Duodenal mucosa (tissue), 2 donors: ENCODE measurements at regions not wholly inside any gene's neighbourhood (a gene's known extent, or its start where the extent isn't known, plus 50 kb on each side); places are given as distances from the start of the nearest gene placed in this dataset.
"Not testable (repeated sequence)": the region's sequence is repeated elsewhere in the genome, so short reads cannot be mapped to it uniquely, and the experiment has no call there.

Experiments
- H3K27ac ChIP-seq: one replicate; pipeline ENCODE4 v1.7.0; 2013; ENCODE audit warnings: low read depth, low read length
- H3K27me3 ChIP-seq, 2 donors: one replicate each; pipeline ENCODE4 v1.7.0; 2013; ENCODE audit warnings: low read length in 2 of 2, control low read depth in 1 of 2; ENCODE audit not compliant: insufficient read depth in 2 of 2, control insufficient read depth in 1 of 2
- H3K36me3 ChIP-seq, 2 donors: one replicate each; pipeline ENCODE4 v1.7.0; 2013; ENCODE audit warnings: low read length in 2 of 2, control low read depth in 1 of 2; ENCODE audit not compliant: insufficient read depth in 2 of 2, control insufficient read depth in 1 of 2
- H3K4me1 ChIP-seq, 2 donors: one replicate each; pipeline ENCODE4 v1.7.0; 2013; ENCODE audit warnings: low read length in 2 of 2, control low read depth in 1 of 2; ENCODE audit not compliant: insufficient read depth in 2 of 2, control insufficient read depth in 1 of 2
- H3K4me3 ChIP-seq, 2 donors: one replicate each; pipeline ENCODE4 v1.7.0; 2013; ENCODE audit warnings: low read length in 2 of 2, low read depth in 1 of 2
- H3K9ac ChIP-seq, 2 donors: one replicate each; pipeline ENCODE4 v1.7.0; 2013; ENCODE audit warnings: low read length in 2 of 2, low read depth in 1 of 2
- H3K9me3 ChIP-seq, 2 donors: one replicate each; pipeline ENCODE4 v1.7.0; 2013; ENCODE audit warnings: low read length in 2 of 2, control low read depth in 1 of 2; ENCODE audit not compliant: control insufficient read depth in 1 of 2

DNA sequence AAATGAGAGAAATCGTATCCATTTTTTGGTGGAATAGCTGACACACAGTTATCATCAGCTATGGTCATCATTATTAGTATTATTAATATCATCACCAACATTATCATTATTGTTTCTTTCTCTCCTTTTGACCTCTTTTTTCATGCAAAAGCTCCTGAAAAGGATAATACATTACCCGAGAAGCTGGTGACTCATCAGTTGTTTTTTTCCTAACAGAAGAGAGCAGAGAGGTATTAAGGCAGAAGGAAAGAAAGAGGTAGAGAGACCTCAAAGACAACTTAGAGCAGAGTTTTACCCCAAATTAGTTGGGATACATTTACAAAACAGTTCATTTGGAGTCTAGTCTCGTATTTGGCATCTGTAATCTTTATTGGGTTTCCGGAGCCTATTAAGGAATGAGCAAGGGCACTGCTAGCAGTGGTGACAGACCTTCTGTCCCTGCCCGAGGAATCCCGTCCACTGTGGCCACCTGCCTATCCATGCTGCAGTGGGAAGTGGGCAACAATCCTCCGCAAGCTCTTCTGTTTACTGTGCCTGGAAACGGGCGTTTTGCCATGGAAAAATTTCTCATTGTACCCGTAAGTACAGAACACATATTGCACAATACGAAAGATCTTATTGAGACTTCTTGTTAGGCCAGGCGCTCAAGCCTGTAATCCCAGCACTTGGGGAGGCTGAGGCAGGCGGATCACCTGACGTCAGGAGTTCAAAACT is 170.0 kb upstream of the MKLN1 start:
- no peaks in the 10 kb centered on the region for H3K9me3 ChIP-seq
- no peak overlapping the region for H3K9ac ChIP-seq
- no peaks in the 10 kb centered on the region for H3K27me3 ChIP-seq
- H3K36me3 ChIP-seq, result no peaks in the 10 kb centered on the region
- no peak overlapping the region for H3K4me3 ChIP-seq
- H3K4me1 ChIP-seq, result no peaks in the 10 kb centered on the region
- H3K27ac ChIP-seq, result no peak overlapping the region

DNA sequence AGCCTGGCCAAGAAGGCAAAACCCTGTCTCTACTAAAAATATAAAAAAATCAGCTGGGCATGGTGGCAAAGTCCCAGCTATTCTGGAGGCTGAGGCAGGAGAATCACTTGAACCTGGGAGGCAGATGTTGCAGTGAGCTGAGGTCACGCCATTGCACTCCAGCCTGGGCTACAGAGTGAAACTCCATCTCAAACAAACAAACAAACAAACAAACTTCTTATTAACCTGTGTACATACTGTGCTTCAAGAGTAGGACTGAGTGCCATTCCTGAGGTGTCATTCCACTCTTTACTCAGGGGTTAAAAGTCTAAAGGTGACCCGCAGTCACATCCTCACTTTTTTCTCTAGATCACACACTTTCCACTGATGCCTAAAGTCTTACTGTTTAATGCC is 169.4 kb upstream of the MKLN1 start:
- H3K36me3 ChIP-seq, H3K9ac ChIP-seq, H3K27ac ChIP-seq, H3K4me3 ChIP-seq, H3K27me3 ChIP-seq, H3K4me1 ChIP-seq, H3K9me3 ChIP-seq: not testable (repeated sequence)

DNA sequence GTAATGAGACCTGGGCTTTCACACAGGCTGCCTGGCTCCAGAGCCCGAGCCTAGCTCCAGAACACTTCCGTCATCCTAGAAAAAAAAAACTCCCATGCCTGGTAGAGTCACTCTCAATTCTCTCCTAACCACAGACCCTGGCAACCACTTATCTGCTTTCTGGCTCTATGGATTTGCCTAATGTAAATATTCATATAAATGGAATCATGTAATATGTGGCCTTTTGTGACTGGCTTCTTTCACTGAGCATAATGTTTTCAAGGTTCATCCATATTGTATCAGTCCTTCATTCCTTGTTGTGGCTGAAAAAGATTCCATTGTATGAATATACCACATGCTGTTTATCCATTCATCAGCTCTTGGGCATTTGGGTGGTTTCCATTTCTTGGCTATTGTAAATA is 167.7 kb upstream of the MKLN1 start:
- Histone ChIP-seq H3K27ac (no peak overlapping the region), H3K4me3 (no peak overlapping the region), H3K4me1 (no peaks in the 10 kb centered on the region), H3K9me3 (no peaks in the 10 kb centered on the region), H3K27me3 (no peaks in the 10 kb centered on the region), H3K9ac (no peak overlapping the region), H3K36me3 (no peaks in the 10 kb centered on the region)

DNA sequence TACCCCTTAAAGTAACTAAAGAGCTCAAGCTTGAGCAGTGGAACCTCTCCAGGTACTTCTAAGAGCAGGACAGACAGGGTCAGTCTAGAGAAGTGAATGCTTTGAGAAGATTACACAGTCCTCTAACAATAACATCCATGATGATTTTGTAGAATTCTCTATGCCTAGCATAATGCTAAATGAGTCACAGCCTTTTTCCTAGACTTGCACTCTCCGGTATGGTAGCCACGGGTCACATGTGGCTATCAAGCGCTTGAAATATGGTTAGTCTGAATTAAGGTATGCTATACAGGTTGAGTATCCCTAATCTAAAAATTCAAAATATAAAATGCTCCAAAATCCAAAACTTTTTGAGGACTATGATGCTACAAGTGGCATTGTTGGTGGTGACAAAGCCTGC is 166.6 kb upstream of the MKLN1 start:
- no peak overlapping the region for H3K27ac ChIP-seq

DNA sequence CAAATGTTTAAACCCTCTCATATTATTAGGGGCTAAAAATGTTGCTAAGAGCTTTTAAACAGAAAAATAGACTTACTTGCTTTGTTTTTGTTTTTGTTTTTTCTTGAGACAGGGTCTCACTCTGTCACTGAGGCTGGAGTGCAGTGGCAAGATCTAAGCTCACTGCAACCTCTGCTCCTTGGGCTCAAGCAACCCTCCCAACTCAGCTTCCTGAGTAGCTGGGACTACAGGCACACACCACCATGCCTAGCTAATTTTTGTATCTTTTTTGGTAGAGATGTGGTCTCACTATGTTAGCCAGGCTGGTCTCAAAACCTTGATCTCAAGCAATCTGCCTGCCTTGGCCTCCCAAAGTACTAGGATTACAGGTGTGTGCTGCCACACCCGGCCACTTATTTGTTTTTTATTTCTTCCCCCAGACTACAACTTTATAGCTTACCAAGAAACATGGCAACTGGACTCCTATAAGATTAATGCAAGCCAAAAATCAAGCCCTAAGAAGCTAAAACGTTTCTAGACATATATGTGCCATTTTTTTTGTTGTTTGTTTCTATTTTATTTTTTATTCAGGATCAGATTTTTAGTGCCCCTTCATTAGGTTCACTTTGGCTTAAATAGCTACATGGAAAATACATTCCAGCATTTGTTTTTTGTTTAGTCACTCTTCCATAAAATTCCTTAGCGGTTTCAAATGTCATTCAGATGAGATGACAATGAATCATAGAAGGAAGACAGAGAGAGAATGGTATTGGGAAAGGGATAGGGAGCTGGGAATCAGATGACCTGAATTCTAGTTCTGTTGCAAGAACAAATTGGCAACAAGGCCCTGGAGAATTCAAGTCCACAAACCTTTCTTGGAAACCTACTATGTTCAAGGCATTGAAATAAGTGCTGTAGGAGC is 163.4 kb upstream of the MKLN1 start:
- Histone ChIP-seq H3K4me1 (no peaks in the 10 kb centered on the region), H3K27ac (no peak overlapping the region), H3K9me3 (no peaks in the 10 kb centered on the region), H3K4me3 (no peak overlapping the region), H3K27me3 (no peaks in the 10 kb centered on the region), H3K9ac (no peak overlapping the region), H3K36me3 (no peaks in the 10 kb centered on the region)

More for the DNA sequence above, 166.6 kb upstream of the MKLN1 start:
- Histone ChIP-seq H3K9ac (no peak overlapping the region), H3K4me3 (no peak overlapping the region), H3K4me1 (no peaks in the 10 kb centered on the region), H3K9me3 (no peaks in the 10 kb centered on the region), H3K36me3 (no peaks in the 10 kb centered on the region), H3K27me3 (no peaks in the 10 kb centered on the region)

DNA sequence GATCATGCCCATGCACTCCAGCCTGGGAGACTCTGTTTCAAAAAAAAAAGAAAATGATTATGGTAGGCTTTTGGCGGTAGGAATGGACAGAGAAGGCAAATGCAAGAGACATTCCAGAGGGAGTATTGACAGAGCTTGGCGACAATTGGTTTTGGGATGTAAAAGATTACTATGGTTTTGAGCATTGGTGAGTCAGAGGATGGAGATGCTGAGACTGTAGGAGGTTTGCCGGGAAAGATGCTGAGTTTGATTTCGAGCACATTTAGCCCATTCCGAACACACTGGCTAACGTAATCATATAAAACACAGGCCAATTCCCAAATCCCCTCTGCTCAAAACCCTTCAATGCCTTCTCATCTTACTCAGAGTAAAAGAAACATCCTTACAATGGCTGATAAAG is 161.6 kb upstream of the MKLN1 start:
- no peak overlapping the region for H3K9ac ChIP-seq
- H3K9me3 ChIP-seq, result no peaks in the 10 kb centered on the region
- H3K36me3 ChIP-seq, result no peaks in the 10 kb centered on the region
- no peaks in the 10 kb centered on the region for H3K27me3 ChIP-seq
- H3K4me1 ChIP-seq, result no peaks in the 10 kb centered on the region
- no peak overlapping the region for H3K27ac ChIP-seq
- no peak overlapping the region for H3K4me3 ChIP-seq

DNA sequence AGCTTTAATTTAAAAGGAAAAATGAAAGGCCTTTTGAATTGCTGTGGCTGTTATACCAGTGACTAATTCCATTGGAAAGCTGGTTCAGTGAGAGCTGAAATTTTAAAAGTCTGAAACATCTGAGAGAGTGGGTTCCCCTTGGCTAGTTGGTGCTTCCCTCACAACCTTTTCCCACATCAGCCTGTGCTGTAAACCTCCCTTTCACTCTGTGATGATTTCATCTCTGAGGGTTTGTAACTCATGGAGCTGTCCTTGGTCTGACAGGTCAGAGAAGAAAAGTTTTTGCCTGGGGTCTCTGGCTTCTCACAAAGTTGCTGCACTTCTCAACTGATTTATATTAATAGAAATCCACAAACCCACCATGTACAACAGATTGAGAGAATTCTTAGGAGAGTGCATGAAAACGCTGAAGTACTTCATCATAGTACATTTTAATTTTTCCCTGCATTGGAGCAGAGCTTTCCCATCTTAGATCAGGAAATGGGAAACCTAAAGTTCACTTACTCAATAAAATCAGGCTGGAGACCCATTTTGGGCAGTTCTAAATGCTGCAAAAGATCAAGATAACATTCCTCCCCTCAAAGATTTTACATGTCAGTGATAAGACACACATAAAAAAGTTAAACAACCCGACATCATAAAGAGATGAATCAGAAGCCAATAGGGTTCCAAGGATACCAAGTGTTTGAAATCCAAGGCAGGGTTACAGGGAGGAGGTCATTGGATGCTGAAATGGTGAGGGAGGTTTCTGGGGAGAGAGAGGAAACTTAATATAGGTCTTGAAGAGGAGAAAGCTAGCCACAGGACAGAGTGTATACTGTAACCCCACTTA is 157.0 kb upstream of the MKLN1 start:
- no peaks in the 10 kb centered on the region for H3K36me3 ChIP-seq
- H3K9me3 ChIP-seq, result no peaks in the 10 kb centered on the region
- no peak overlapping the region for H3K4me3 ChIP-seq
- no peaks in the 10 kb centered on the region for H3K27me3 ChIP-seq
- H3K27ac ChIP-seq, result no peak overlapping the region
- H3K4me1 ChIP-seq, result no peaks in the 10 kb centered on the region
- no peak overlapping the region for H3K9ac ChIP-seq

DNA sequence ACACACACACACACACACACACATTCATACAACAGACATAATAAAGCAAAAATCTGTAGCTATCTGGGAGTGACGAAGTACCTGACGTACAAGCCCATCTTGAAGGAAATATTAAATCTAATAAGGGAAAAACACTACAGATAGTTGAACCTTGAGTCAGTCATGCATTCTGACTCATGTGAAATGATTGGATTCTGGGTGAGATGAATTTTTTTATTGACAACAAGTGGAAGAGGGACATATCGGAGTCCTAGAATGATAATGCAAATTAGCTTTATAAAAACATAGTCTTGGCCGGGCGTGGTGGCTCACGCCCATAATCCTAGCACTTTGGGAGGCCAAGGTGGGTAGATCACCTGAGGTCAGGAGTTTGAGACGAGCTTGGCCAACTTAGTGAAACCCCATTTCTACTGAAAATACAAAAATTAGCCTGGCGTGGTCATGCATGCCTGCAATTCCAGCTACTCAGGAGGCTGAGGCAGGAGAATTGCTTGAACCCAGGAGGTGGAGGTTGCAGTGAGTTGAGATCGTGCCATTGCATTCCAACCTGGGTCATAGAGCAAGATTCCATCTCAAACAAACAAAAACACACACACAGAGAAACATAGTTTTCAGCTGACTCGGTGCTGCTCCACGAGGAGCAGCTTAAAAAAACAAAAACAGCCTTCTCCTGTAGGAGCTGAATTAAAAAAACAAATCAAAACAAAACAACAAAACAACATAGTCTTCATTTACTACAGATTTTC is 154.4 kb upstream of the MKLN1 start:
- Histone ChIP-seq H3K27ac (no peak overlapping the region), H3K4me1 (no peaks in the 10 kb centered on the region), H3K27me3 (no peaks in the 10 kb centered on the region), H3K36me3 (no peaks in the 10 kb centered on the region), H3K9me3 (no peaks in the 10 kb centered on the region), H3K4me3 (no peak overlapping the region), H3K9ac (no peak overlapping the region)

DNA sequence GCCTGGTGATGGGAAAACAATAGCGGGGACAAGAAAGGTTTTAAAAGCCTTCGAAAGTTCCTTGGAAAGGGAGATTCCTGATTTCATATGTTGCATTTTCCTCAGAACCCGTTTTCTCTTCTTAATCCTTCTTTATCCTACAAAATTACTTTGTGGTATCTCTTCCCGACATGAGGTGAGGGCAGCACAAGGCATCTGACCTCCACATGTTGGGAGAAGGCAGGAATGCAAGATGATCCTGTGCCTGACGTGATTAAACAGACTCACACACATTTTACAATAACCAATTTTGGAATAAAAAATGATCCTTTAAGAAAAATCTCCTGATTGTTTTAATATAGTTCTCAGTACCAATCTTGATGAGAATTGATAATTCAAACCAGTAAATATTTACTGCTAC is 153.3 kb upstream of the MKLN1 start:
- Histone ChIP-seq H3K9me3 (no peaks in the 10 kb centered on the region), H3K27me3 (no peaks in the 10 kb centered on the region), H3K36me3 (no peaks in the 10 kb centered on the region), H3K9ac (no peak overlapping the region), H3K27ac (no peak overlapping the region), H3K4me1 (no peaks in the 10 kb centered on the region), H3K4me3 (no peak overlapping the region)
